ENCODE measurements at regions not wholly inside any gene's neighbourhood (a gene's known extent, or its start where the extent isn't known, plus 50 kb on each side); places are given as distances from the start of the nearest gene placed in this dataset.

- no TSS peak for BruUV-seq (replicated peaks)
- H3K9me3 ChIP-seq (ENCODE audit: low read depth, low read length, poor library complexity, severe bottlenecking) = no peaks in the 10 kb centered on the region
- POLR2A ChIA-PET (ENCODE audit: low non-redundant PET) = no interaction called here
- TF ChIP-seq CTCF (conservative IDR thresholded peaks at IDR 0.05; ENCODE audit: low read depth, low read length) = no peak
- no peak for TF ChIP-seq EZH2 (IDR thresholded peaks at IDR 0.05; ENCODE audit: borderline replicate concordance, low read depth, low read length, poor library complexity, severe bottlenecking)
- no peaks in the 10 kb centered on the region for H3K36me3 ChIP-seq (ENCODE audit: insufficient read depth, low read length, poor library complexity, severe bottlenecking)
- CTCF ChIA-PET = no interaction called here
- no peak overlapping the region for H3K27ac ChIP-seq (ENCODE audit: low read depth, low read length, poor library complexity, severe bottlenecking)
- DNase-seq (ENCODE audit: low spot score) = no peak
- H3K4me1 ChIP-seq (ENCODE audit: insufficient read depth, low read length, poor library complexity, severe bottlenecking) = no peaks in the 10 kb centered on the region
- H3K27me3 ChIP-seq (replicated peaks; ENCODE audit: insufficient read depth, low read depth, low read length, poor library complexity) = no peaks in the 10 kb centered on the region
- no peak overlapping the region for H3K4me3 ChIP-seq (ENCODE audit: low read depth, low read length, poor library complexity, severe bottlenecking)
- intact Hi-C loops (cut with micrococcal nuclease; ENCODE audit: unreplicated experiment) = no loop called here
Observed at GRCh38 chr5:105783811-105784210, 1886.9 kb downstream of the EFNA5 start.

- H3K4me3 ChIP-seq (ENCODE audit: low read depth, low read length, poor library complexity, severe bottlenecking) = no peak overlapping the region
- no peak for DNase-seq (ENCODE audit: low spot score)
- no TSS peak for BruUV-seq (replicated peaks)
- no peak overlapping the region for H3K27ac ChIP-seq (ENCODE audit: low read depth, low read length, poor library complexity, severe bottlenecking)
- TF ChIP-seq CTCF (conservative IDR thresholded peaks at IDR 0.05; ENCODE audit: low read depth, low read length) (no peak), EZH2 (IDR thresholded peaks at IDR 0.05; ENCODE audit: borderline replicate concordance, low read depth, low read length, poor library complexity, severe bottlenecking) (no peak)
- no peaks in the 10 kb centered on the region for H3K4me1 ChIP-seq (ENCODE audit: insufficient read depth, low read length, poor library complexity, severe bottlenecking)
- no peaks in the 10 kb centered on the region for H3K9me3 ChIP-seq (ENCODE audit: low read depth, low read length, poor library complexity, severe bottlenecking)
- no peaks in the 10 kb centered on the region for H3K27me3 ChIP-seq (replicated peaks; ENCODE audit: insufficient read depth, low read depth, low read length, poor library complexity)
- intact Hi-C loops (cut with micrococcal nuclease; ENCODE audit: unreplicated experiment) = no loop called here
- ChIA-PET POLR2A (ENCODE audit: low non-redundant PET) (no interaction called here), CTCF (no interaction called here)
- no peaks in the 10 kb centered on the region for H3K36me3 ChIP-seq (ENCODE audit: insufficient read depth, low read length, poor library complexity, severe bottlenecking)
Observed at GRCh38 chr5:105782501-105782900, 1888.2 kb downstream of the EFNA5 start.

- BruUV-seq (replicated peaks) = no TSS peak
- H3K27ac ChIP-seq (ENCODE audit: low read depth, low read length, poor library complexity, severe bottlenecking) = no peak overlapping the region
- ChIA-PET CTCF (no interaction called here), POLR2A (ENCODE audit: low non-redundant PET) (no interaction called here)
- DNase-seq (ENCODE audit: low spot score) = no peak
- intact Hi-C loops (cut with micrococcal nuclease; ENCODE audit: unreplicated experiment) = no loop called here
- H3K36me3 ChIP-seq (ENCODE audit: insufficient read depth, low read length, poor library complexity, severe bottlenecking) = no peaks in the 10 kb centered on the region
- H3K4me3 ChIP-seq (ENCODE audit: low read depth, low read length, poor library complexity, severe bottlenecking) = no peak overlapping the region
- H3K9me3 ChIP-seq (ENCODE audit: low read depth, low read length, poor library complexity, severe bottlenecking) = no peaks in the 10 kb centered on the region
- no peaks in the 10 kb centered on the region for H3K4me1 ChIP-seq (ENCODE audit: insufficient read depth, low read length, poor library complexity, severe bottlenecking)
- no peak for TF ChIP-seq CTCF (conservative IDR thresholded peaks at IDR 0.05; ENCODE audit: low read depth, low read length)
- no peak for TF ChIP-seq EZH2 (IDR thresholded peaks at IDR 0.05; ENCODE audit: borderline replicate concordance, low read depth, low read length, poor library complexity, severe bottlenecking)
- H3K27me3 ChIP-seq (replicated peaks; ENCODE audit: insufficient read depth, low read depth, low read length, poor library complexity) = no peaks in the 10 kb centered on the region
Observed at GRCh38 chr5:105773241-105773640, 1897.5 kb downstream of the EFNA5 start.

All from A673 (cell line).